K562 (cell line): ENCODE measurements at regions not wholly inside any gene's neighbourhood (a gene's known extent, or its start where the extent isn't known, plus 50 kb on each side); places are given as distances from the start of the nearest gene placed in this dataset.

Source experiments
- ARHGAP35 ChIP-seq: fragments of 450-650 bp; IDR thresholded peaks from 2 replicates; pipeline ENCODE4 v1.6.1; 2018; ENCODE audit not compliant: partially characterized antibody
- BHLHE40 ChIP-seq: IDR thresholded peaks from 2 replicates; pipeline ENCODE4 v1.6.1; 2011; ENCODE audit warnings: low read length, improper control_type of control experiment
- BMI1 ChIP-seq: fragments of 150-350 bp; IDR thresholded peaks from 2 replicates; pipeline ENCODE4 v1.6.1; 2014; ENCODE audit warnings: low read length
- EZH2 ChIP-seq: IDR thresholded peaks from 2 replicates; pipeline ENCODE4 v1.6.1; 2012; ENCODE audit warnings: low read depth, mild to moderate bottlenecking, inconsistent platforms, low read length, borderline replicate concordance
- GTF2F1 ChIP-seq: IDR thresholded peaks from 2 replicates; pipeline ENCODE4 v1.6.1; 2011; ENCODE audit warnings: low read depth, low read length, improper control_type of control experiment
- KLF1 ChIP-seq: fragments of 450-650 bp; IDR thresholded peaks from 2 replicates; pipeline ENCODE4 v1.6.1; 2016; ENCODE audit warnings: missing genetic modification characterization, missing compliant biosample characterization
- MCM5 ChIP-seq: fragments of 450-650 bp; IDR thresholded peaks from 2 replicates; pipeline ENCODE4 v1.6.1; 2016; ENCODE audit warnings: low read depth
- MIER1 ChIP-seq: fragments of 450-650 bp; IDR thresholded peaks from 2 replicates; pipeline ENCODE4 v1.6.1; 2016; ENCODE audit warnings: antibody characterized with exemption, mild to moderate bottlenecking, low read depth
- MYC ChIP-seq, 2 experiments: fragments of 250-450 bp in 1 of 2; sonication (Bioruptor Pico) in 1 of 2; IDR thresholded peaks; 2 replicates each; pipeline versions ENCODE4 v1.5.1 to v1.6.1; 2012 to 2021; ENCODE audit warnings: low read depth in 2 of 2, borderline replicate concordance in 1 of 2, improper control_type of control experiment in 1 of 2, low read length in 1 of 2, mild to moderate bottlenecking in 1 of 2, moderate library complexity in 1 of 2
- NEUROD1 ChIP-seq: fragments of 150-350 bp; IDR thresholded peaks from 2 replicates; pipeline ENCODE4 v1.6.1; 2014; ENCODE audit warnings: borderline replicate concordance, low read length, low read depth; ENCODE audit not compliant: partially characterized antibody
- NFE2 ChIP-seq: IDR thresholded peaks from 2 replicates; pipeline ENCODE4 v1.6.1; 2014; ENCODE audit warnings: antibody characterized with exemption, low read depth
- TBP ChIP-seq: optimal IDR thresholded peaks from 2 replicates; pipeline ENCODE3; 2011; ENCODE audit warnings: low read depth, low read length, improper control_type of control experiment
- U2AF2 ChIP-seq: fragments of 200-400 bp; formaldehyde crosslinking; optimal IDR thresholded peaks from 2 replicates; pipeline ENCODE3; 2017; ENCODE audit warnings: low read depth, mild to moderate bottlenecking, low read length
- ZBTB17 ChIP-seq: fragments of 450-650 bp; formaldehyde crosslinking; IDR thresholded peaks from 2 replicates; pipeline ENCODE4 v1.4.0; 2020; ENCODE audit warnings: mild to moderate bottlenecking
- ZBTB7A ChIP-seq: IDR thresholded peaks from 2 replicates; pipeline ENCODE4 v1.6.1; 2011; ENCODE audit warnings: low read depth, mild to moderate bottlenecking, low read length, moderate library complexity, borderline replicate concordance; ENCODE audit not compliant: control insufficient read depth
- ZNF165 ChIP-seq: fragments of 250-450 bp; sonication (Bioruptor Pico); IDR thresholded peaks from 2 replicates; pipeline ENCODE4 v1.4.0; 2020; ENCODE audit warnings: borderline replicate concordance
- ZNF311 ChIP-seq: fragments of 250-450 bp; sonication (Bioruptor Pico); IDR thresholded peaks from 2 replicates; pipeline ENCODE4 v1.4.0; 2020; ENCODE audit warnings: mild to moderate bottlenecking, moderate library complexity
- ZNF444 ChIP-seq: fragments of 250-450 bp; sonication (Bioruptor Pico); IDR thresholded peaks from 2 replicates; pipeline ENCODE4 v1.4.0; 2020; ENCODE audit warnings: mild to moderate bottlenecking, moderate library complexity
- ZNF76 ChIP-seq: fragments of 250-450 bp; sonication (Bioruptor Pico); IDR thresholded peaks from 2 replicates; pipeline ENCODE4 v1.4.0; 2020; ENCODE audit warnings: mild to moderate bottlenecking, moderate library complexity, borderline replicate concordance
- TF ChIP-seq, protein P1 (sequence below): fragments of 450-650 bp; formaldehyde crosslinking; IDR thresholded peaks from 2 replicates; pipeline ENCODE4 v1.4.0; 2020; ENCODE audit warnings: mild to moderate bottlenecking, moderate library complexity
- TF ChIP-seq, protein P2 (sequence below): fragments of 450-650 bp; IDR thresholded peaks from 2 replicates; pipeline ENCODE4 v1.6.1; 2016
- TF ChIP-seq, protein P3 (sequence below), 2 experiments: fragments of 450-650 bp; conservative IDR thresholded peaks; 2 replicates each; pipeline ENCODE4 v1.6.1; 2017; ENCODE audit warnings: mild to moderate bottlenecking in 2 of 2, moderate library complexity in 2 of 2
- TF ChIP-seq, protein P4 (sequence below): sonication (generic); formaldehyde crosslinking; IDR thresholded peaks from 2 replicates; pipeline ENCODE4 v1.9.0; 2022; ENCODE audit warnings: mild to moderate bottlenecking, missing genetic modification reagents
- TF ChIP-seq, protein P5 (sequence below): sonication (generic); formaldehyde crosslinking; IDR thresholded peaks from 2 replicates; pipeline ENCODE4 v1.8.0; 2022; ENCODE audit warnings: missing genetic modification reagents, mild to moderate bottlenecking, moderate library complexity, borderline replicate concordance

DNA sequence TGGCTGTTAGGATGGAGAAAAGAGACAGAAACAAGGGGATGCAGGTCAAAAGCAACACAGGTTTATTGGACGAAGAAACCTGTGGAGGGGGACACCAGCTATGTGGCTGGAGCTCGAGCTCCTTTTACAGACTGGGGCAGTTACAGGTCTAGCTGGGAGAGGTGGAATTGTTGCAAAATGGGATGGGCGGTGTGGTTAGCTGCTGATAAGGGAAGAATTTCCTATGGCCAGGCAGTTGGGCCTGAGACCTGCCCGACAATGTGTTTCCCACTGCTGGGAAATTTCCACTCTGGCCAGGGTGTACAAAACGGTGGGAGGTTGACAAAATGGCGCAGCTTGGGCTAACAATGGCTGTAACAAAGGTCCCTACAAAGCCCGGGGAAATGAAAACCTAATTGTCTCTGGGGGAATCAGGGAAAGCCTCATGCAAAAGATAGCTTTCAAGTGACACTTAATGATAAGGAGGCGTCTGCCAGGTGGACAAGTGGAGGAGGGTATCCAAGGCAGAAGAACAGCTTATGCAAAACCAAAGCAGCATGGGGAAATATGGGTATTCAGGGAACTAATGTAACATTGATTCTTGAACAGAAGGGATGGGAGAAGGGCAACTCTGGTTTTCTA lies 137.4 kb upstream of the SGO1 start (continued):
- TF ChIP-seq, protein P1, sequence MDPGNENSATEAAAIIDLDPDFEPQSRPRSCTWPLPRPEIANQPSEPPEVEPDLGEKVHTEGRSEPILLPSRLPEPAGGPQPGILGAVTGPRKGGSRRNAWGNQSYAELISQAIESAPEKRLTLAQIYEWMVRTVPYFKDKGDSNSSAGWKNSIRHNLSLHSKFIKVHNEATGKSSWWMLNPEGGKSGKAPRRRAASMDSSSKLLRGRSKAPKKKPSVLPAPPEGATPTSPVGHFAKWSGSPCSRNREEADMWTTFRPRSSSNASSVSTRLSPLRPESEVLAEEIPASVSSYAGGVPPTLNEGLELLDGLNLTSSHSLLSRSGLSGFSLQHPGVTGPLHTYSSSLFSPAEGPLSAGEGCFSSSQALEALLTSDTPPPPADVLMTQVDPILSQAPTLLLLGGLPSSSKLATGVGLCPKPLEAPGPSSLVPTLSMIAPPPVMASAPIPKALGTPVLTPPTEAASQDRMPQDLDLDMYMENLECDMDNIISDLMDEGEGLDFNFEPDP = 0 out of 2 replicates have a peak, but pooled peaks have one; percentile 70
- TF ChIP-seq NFE2 (peak; percentile 38; the same call in 1 of the 2 replicates), ZNF444 (peak; percentile 67; the same call in 1 of the 2 replicates), ZBTB17 (CRISPR knock-in tag) (peak; percentile 95), EZH2 (no peak), U2AF2 (no peak), ZNF165 (CRISPR knock-in tag) (peak; percentile 90; the same call in 1 of the 2 replicates), TBP (peak; percentile 55), NEUROD1 (no peak), ZNF311 (CRISPR knock-in tag) (peak; percentile 97), BHLHE40 (0 out of 2 replicates have a peak, but pooled peaks have one; percentile 24), MIER1 (no peak), ZNF76 (CRISPR knock-in tag) (peak; percentile 97), MYC (IDR thresholded peaks at IDR 0.05; ENCODE audit: low read depth, low read length) (no peak), MYC (CRISPR knock-in tag; IDR thresholded peaks at IDR 0.05; ENCODE audit: borderline replicate concordance, low read depth) (peak; percentile 95), KLF1 (peak; percentile 86), ARHGAP35 (no peak), ZBTB7A (no peak), GTF2F1 (no peak), MCM5 (no peak), BMI1 (no peak)
- TF ChIP-seq, protein P2, sequence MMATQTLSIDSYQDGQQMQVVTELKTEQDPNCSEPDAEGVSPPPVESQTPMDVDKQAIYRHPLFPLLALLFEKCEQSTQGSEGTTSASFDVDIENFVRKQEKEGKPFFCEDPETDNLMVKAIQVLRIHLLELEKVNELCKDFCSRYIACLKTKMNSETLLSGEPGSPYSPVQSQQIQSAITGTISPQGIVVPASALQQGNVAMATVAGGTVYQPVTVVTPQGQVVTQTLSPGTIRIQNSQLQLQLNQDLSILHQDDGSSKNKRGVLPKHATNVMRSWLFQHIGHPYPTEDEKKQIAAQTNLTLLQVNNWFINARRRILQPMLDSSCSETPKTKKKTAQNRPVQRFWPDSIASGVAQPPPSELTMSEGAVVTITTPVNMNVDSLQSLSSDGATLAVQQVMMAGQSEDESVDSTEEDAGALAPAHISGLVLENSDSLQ = no peak
- TF ChIP-seq, protein P3, sequence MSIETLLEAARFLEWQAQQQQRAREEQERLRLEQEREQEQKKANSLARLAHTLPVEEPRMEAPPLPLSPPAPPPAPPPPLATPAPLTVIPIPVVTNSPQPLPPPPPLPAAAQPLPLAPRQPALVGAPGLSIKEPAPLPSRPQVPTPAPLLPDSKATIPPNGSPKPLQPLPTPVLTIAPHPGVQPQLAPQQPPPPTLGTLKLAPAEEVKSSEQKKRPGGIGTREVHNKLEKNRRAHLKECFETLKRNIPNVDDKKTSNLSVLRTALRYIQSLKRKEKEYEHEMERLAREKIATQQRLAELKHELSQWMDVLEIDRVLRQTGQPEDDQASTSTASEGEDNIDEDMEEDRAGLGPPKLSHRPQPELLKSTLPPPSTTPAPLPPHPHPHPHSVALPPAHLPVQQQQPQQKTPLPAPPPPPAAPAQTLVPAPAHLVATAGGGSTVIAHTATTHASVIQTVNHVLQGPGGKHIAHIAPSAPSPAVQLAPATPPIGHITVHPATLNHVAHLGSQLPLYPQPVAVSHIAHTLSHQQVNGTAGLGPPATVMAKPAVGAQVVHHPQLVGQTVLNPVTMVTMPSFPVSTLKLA (conservative IDR thresholded peaks at IDR 0.05) = peak in 1 of 2 experiments; percentile 38; a peak in 1 of 4 replicates
- TF ChIP-seq, protein P4, sequence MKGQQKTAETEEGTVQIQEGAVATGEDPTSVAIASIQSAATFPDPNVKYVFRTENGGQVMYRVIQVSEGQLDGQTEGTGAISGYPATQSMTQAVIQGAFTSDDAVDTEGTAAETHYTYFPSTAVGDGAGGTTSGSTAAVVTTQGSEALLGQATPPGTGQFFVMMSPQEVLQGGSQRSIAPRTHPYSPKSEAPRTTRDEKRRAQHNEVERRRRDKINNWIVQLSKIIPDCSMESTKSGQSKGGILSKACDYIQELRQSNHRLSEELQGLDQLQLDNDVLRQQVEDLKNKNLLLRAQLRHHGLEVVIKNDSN (CRISPR knock-in tag) = no peak
- TF ChIP-seq, protein P5, sequence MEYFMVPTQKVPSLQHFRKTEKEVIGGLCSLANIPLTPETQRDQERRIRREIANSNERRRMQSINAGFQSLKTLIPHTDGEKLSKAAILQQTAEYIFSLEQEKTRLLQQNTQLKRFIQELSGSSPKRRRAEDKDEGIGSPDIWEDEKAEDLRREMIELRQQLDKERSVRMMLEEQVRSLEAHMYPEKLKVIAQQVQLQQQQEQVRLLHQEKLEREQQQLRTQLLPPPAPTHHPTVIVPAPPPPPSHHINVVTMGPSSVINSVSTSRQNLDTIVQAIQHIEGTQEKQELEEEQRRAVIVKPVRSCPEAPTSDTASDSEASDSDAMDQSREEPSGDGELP (CRISPR knock-in tag) = no peak
